HG02642 (cell line): ENCODE measurements at regions not wholly inside any gene's neighbourhood (a gene's known extent, or its start where the extent isn't known, plus 50 kb on each side); places are given as distances from the start of the nearest gene placed in this dataset.

Experiments used
- ATAC-seq: cut with Tn5 transposase; IDR thresholded peaks from one replicate; pipeline ENCODE4 v1.9.1; 2021; ENCODE audit warnings: mild to moderate bottlenecking; ENCODE audit not compliant: unreplicated experiment, poor library complexity

DNA sequence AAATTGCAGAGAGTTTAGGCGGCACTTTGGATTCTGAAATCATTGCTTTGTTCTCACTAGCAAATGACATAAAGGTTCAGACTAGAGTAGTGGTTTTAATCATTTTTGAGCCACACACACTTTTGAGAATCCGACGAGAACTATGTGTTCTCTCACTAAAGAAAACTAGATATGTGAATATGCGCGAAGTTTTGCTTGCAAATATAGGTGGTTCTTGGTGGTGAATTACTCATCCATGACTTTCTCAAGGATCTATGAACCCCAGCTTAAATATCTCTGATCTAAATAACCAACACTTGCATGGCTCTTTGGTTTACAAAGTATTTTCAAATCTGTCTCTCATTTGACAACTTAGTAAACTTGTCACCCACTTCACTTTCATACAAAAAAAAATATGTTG lies 54.8 kb downstream of the NOG start:
- ATAC-seq, result no peak

DNA sequence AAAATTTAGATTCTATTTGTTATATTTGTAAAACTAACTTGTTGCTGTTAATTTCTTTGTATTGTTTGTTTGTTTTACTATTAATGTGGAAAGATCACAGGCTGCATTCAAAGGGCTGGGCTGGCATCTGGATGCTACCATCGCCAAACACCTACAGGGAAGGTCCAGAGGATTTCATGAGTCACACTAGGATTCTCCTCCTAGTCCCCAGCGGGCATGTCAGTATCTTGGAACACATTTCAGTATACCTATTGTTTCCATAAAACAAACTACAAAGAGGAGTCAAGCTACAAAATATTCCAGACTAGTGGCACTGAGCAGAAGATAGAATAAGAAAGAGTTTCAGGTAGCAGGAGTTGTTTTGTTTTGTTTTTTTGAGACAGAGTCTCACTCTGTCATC lies 55.3 kb downstream of the NOG start:
- no peak for ATAC-seq

DNA sequence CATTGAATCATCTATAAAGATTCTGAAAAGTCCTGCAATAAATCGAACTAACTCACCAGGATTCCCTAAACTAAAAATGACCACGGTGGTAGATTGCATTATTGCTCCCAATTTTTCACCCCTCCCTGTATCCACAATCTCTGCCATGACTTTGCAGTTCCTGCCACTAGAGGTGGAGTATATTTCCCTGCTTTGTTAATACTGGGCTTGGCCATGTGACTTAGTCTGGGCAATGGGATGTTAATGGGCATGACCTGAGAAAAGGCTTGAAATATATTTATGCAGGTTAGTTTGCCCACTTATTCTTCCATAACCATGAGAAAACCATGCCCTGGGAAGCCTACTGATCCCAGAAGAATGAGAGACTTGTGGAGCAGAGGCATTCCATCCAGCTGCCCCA lies 59.1 kb downstream of the NOG start:
- no peak for ATAC-seq

DNA sequence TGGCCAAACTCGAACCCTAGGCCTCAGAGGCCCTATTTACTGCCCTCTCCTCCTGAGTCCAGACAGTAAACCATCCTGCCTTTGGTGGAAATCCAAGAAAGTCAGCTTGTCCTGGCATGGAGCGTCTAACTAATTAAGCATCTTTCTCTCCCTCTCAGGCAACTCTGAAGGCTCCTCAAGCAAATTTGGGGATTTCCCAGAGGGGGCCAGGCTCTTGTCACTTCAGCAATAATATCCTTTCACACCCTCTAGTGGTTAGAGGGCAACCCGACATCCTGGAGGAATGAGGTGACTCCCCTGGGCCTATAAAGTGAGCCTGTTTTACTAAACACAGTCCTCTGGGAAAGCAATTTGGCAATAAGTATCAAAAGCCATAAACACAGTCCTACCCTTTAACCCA lies 60.4 kb downstream of the NOG start:
- ATAC-seq, result peak; percentile 98

DNA sequence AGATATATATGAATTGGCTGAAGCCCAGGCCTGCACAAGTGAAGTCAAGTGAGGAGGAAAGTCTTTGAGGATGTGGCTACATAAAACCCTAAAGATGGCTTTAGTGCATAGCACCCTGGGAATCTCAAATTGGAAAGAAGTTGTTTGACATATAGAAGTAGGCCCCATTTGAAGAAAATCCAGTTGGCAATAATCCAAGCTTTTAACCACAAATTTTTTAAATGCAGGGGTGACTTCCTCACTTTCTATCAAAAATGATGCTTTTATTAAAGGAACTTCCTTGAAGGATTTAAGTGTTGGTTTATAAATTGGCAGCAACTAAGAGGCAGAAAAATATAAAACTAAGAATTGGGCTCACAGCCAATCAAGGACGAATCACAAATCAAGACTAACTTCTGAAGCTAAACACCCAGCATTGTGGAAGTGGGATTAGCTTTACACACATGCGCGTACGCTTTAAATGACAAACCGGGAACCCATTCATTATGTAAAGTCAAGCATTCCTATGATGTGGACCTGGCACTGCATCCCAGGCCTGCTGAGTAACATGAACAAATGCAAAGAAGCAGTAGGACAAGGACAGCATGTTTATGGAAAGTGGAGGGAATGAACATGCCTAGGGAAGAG lies 63.3 kb downstream of the NOG start:
- no peak for ATAC-seq

DNA sequence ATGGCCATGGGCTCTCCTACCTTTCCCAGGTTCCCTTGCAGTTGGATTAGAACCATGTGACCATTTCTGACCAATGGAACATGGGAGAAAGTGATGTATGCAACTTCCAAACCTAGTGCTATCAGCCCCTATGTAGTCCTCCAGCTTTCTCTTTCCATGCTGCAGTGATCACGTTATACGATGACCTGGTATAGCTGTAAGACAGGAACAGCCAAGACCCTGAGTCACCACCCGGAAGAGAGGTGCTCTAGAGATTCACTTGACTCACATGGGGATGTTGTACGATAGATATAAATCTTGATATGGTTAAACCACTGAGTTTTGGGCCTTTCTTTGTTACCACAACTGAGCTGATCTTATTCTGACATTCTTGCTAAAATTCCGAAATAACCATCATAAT lies 65.1 kb downstream of the NOG start:
- ATAC-seq, result no peak

DNA sequence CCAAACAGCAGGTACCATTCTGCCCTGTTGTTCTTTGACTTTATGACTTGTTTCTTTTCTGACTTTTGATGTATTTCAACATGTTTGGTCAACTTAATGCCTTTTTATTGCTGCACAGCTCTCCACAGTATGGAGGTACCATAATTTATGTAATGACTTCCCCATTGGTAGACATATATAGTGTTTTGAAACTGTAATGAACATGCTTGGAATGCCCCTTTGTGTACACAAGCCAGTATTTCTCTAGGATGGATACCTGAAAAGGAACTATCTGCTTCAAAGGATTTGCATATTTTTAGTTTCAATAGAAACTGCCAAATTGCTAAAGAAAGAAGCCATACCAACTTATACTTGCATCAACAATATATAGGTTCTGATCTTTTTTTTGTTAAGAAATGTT lies 66.1 kb downstream of the NOG start:
- ATAC-seq, result no peak

DNA sequence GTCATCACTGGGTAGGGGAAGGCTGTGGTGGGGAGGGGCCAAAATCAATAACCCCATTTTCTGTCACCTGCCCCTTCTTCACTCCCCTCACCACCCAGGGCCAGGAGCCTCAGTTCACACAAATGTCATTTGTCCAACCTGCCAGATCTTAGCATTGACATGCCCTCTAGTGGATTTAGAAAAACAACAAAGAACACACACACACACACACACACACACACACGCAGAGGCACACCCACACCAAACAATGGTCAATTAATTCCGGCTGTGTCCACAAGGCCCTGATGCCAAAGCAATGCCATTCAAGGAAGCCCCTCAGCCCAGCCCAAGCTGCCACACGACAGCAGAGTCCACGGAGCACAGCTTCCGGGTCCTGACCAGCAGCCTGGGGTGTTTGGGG lies 68.4 kb downstream of the NOG start:
- ATAC-seq, result no peak

DNA sequence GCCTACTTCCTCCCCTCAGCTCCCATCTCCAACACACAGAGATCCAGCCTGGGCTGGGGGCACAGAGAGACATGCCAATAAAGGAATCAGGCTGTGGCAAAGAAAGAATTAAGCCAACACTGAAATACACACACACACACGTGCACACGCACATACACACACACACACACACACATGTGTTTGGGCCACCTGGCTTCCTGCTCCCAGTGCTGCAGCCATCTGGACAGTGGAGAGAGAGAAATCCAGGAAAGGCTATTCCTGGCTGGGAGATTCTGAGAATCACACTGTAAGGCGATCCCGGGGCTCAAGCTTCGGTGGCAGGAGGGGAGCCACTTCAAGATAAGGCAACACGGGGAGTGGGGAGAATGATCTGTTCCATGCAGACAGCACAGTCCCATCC lies 72.4 kb downstream of the NOG start:
- ATAC-seq, result no peak

DNA sequence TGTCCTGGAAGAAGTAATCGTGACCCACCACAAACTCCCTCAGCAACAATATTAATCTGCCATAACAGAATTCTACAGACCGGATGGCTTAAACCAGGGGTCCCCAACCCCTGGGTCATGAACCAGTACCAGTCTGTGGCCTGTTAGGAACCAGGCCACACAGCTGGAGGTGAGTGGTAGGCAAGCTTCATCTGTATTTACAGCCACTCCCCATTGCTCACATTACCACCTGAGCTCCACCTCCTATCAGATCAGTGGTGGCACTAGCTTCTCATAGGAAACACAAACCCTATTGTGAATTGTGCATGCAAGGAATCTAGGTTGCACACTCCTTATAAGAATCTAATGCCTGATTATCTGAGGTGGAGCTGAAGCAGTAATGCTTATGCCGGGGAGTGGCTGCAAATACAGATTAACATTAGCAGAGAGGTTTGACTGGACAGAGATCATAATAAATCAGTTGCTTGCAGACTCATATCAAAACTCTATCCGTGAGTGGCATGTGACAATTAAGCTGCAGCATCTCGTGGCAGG lies 74.5 kb downstream of the NOG start:
- ATAC-seq, result no peak

DNA sequence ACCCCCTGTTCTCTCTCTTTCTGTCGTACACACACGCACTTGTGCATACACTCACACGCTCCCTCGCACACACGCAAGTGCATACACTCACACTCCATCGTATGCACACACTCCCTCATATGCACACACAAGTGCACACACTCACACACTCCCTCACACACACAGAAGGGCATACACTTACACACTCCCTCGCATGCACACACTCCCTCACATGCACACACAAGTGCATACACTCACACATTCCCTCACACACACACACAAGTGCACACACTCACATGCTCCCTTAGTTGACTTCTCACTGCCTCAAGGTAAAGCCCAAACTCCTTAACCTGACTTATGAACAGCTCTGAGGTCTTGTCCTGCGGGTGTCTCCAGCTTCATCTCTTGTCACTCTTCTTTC lies 78.7 kb downstream of the NOG start:
- ATAC-seq, result no peak

DNA sequence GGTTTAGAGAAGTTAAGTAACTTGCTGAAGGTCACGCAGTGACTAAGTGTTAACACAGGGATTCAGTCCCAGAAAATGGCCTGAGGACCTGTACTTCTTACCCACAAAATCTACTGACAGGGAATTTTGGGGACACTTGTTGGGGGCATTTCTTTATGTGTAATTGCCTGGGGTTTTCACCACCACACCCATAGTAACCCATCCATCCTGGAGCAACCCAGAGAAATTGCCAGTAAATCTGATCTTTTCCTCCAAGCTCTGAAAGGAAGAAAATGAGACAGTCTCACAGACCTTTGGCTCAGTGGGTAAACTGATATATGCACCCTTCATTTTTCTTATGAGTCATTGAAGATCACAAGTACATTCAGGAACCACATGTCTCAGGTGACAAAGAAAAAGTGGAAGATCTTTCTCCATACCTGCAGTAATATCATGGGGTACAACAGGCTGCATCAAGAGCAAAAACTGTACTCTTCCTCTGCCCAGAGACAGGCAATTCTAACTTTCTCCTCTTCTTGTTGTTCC lies 81.0 kb downstream of the NOG start:
- ATAC-seq, result no peak

DNA sequence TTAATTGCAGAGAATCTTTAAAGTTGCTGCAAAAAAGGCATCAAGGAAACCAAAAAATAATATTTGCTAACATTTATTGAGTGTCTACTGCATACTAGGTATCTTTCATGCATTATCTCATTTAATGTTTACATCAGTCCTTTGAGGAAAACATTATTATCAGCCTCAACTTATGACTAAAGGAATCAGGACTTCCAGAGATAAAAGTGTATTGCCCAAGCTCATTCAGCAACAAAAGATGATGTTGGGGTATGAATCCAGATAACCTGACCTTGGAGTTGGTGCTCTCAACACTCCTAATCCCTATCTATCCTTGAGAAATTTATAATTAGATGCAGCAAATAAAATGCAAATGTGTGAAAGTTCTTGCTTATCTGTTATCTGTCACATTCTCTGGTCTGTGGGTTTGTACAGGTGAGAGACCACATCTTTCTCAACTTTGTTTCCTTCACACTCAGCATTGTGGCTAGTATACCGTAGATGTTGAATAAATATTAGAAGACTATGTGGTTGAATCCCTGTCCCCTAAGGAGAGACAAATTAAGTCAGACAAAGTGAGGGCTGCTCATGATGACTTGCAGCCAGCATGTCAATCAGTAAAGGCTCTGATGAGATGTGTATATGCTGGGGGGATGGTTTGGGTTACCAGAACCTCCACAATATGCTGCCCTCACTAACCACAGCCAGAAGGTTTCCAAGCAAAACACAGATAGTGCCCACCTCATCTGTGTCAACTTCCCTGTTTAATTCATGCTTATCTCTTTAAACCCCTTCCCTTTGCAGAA lies 82.6 kb downstream of the NOG start:
- ATAC-seq, result no peak

DNA sequence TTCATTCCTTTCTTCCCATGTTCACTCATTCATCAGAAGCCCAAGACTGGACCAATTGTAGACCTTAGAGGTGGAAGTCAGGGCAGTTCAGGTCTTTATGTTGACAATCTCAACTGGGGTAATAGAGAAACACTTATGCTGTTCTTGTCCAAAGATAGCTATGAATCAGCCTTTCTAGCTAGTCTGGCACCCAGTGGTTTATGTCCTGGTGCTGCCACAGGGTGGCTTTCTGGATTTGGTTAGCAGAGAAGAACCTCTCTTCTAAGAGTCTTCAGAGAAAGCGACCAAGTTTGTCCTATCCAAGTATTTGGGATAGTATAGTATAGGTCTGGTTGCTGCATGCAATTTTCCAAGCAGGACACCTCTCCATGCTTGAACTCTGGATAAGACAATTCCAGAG lies 83.3 kb downstream of the NOG start:
- no peak for ATAC-seq

DNA sequence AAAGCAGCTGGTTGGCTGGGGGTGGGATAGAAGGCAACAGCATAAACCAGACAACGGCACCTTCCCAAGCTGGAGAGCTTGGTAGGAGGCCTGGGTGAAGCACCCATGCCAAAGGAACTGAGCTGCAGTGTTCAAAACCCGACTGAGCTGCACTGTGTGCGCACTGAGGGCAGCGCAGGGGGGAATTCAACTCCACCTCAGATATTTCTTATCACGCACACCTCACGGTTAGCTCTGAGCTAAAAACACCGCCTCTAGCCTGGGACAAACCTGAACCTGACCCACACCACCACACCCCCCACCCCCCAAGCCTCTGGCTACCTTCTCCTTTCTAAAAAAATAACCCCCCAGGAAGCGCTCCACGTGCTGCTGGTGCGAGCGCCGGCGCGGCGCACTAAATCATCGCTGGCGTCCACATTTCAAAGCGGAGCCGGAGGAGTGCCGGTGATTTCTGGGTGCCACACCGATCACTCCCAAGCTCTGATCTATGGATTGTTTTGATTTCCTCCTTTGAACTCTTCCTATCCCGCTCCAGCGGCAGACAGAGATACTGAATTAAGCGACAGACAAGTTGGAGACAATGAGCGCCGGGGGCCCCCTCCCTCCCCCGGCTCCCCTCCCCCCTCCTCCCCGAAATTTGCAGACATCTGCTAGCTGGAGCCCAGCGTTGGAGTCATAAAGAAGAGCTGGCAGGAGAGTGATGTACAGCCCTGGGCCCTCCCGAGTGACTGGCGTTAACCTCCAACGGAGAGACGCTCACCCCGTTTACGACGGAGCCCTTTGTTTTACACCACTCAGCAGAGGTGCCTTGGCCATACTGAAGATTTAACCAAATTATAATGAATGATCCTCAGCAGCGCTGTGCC lies 85.0 kb downstream of the NOG start:
- no peak for ATAC-seq

DNA sequence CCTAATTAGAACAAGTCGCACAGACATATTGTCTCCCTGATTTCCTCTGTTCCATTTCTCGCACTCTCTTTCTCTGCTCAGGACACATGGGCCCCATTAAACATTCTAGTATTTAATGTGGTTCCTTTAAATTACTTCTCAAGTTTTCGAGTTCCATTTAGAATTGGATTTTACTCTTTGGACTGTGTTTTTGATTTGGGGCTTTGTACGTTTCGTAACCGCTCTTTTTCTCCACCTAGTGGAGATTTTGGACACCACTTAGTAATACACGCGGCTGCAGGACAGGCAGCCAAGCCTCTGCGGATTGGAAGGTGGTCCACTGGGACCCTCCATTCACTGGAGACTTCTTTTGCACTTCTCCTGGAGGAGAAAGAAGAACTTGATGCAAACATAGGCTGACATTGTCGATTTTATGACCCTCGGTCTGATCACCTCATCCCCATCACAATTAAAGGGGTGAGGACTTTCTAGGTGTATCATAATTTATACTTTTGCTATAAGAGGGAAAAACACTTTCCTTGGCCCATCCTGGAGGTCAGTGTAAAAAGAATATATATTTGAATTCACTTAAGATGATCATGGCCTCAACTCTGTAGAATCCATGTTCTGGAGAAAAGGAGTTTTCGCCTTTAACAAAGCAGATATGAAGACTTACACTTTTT lies 85.7 kb downstream of the NOG start:
- ATAC-seq, result no peak

DNA sequence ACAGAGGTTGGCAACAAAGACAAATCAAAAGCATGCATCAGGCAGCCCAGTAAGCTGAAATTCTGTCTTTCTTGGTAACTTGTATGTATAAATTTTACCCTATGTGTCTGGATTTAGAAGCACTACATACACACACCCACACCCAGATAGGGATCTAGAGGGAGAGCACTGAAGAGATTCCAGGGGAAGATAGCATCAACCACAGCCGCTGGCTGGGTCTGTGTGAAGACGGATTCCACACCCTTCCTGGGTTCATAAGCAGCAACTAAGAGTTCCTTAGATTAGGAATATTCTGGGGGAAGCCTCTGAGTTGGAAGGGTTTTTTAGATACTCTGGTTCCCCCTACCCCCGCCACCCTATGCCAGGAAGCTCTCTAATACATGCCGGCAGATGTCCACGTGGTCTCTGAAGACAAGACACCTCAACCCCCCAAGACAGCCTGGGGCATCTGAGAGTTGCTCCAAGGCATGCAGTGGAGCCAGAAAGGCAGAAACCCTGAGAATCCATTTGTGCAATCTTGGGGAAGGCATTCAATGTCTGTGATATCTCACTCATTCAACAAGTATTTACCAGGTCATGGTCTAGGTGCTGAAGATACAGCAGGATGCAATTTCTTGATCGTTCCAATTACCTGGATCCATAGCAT lies 86.4 kb downstream of the NOG start:
- no peak for ATAC-seq

DNA sequence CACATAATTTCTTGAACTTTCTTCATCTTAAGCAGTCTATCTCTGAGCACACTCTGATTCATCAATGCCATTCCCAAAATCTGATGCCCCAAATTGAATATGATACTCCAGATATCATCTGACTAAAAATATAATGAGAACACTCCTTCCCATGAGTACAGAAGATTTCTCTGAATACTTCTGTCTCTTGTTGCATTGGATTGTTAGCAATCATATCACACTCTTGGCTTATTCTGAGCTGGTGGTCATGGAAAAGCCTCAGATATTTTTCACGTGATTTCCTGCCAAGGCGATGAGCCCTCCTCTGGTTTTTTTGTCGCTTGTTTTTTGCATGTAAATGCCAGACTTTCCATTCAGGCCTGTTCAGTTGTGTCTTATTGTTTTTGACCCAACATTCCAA lies 87.2 kb downstream of the NOG start:
- no peak for ATAC-seq

DNA sequence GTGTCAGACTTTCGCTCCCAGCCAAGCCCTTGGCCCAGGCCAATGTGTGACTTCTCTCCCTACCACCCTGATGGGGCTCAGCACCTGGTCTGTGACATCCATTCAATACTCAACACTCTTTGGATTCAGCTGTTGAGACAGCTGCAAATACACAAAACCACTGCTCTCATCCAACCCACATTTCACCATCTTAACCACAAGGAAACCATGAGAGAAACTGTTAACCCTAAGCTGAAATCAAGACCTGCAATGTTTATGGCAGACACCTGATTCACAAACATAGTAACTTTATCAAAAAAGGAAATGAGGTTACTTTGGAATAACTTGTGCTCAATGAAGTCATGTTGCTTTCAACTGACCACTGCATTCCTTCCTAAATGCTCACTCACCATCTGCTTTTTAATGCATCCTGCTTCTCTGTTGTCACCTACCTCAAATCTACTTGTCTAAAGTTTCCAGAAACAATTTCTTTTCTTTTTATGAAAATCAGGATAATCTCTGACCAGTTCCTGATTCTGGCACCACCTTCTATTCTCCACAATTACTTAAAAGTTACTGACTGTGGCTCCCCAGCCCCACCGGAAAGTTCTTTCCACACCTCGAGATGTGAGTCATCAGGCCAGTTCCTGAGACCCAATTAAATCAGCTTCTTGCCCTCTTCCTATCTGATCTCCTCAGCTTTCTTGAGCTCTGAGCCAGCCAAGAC lies 88.2 kb downstream of the NOG start:
- no peak for ATAC-seq
